B cell (primary cell): ENCODE measurements at regions not wholly inside any gene's neighbourhood (a gene's known extent, or its start where the extent isn't known, plus 50 kb on each side); places are given as distances from the start of the nearest gene placed in this dataset.

ENCODE experiments used
- ATAC-seq: fragments of 200-7000 bp; cut with Tn5 transposase; one replicate; pipeline ENCODE4 v1.10.0; 2021; ENCODE audit warnings: low read depth, mild to moderate bottlenecking, moderate number of reproducible peaks, moderate library complexity
- CTCF ChIA-PET: fragments of 350-600 bp; sonication (Branson Sonifier 250); formaldehyde crosslinking; loops from one replicate; lab custom pipeline; 2021; ENCODE audit warnings: antibody characterized with exemption, inconsistent platforms; lab: Charles Lee
- POLR2A ChIA-PET: fragments of 350-600 bp; sonication (Branson Sonifier 250); formaldehyde crosslinking; loops from one replicate; lab custom pipeline; 2021; ENCODE audit warnings: antibody characterized with exemption; lab: Charles Lee
- DNase-seq: peaks from one replicate; pipeline ENCODE4 v3.0.0; 2013
- H2AFZ ChIP-seq: 2 replicates; pipeline ENCODE4 v1.6.1; 2012; ENCODE audit warnings: mild to moderate bottlenecking, low read depth, low read length; ENCODE audit not compliant: insufficient read depth, poor library complexity, severe bottlenecking
- H3K27ac ChIP-seq, 2 donors: 1 replicate in 1 of 2; 2 replicates in 1 of 2; pipeline ENCODE4 v1.5.1; 2012 to 2013; ENCODE audit warnings: low read length in 2 of 2, mild to moderate bottlenecking in 2 of 2, moderate library complexity in 1 of 2
- H3K27me3 ChIP-seq, 4 experiments: fragments of 200-600 bp in 1 of 4; sonication (generic) in 1 of 4; replicated peaks in 1 of 4; 1 replicate in 2 of 4; 2 replicates in 2 of 4; pipeline versions ENCODE4 v1.6.1 to v1.7.0; 2013 to 2016; ENCODE audit warnings: low read length in 3 of 4, mild to moderate bottlenecking in 2 of 4, mixed read lengths in 1 of 4, moderate library complexity in 1 of 4; ENCODE audit not compliant: insufficient read depth in 4 of 4, control insufficient read depth in 3 of 4; ENCODE audit errors: control extremely low read depth in 1 of 4
- H3K36me3 ChIP-seq, 2 experiments: replicated peaks in 1 of 2; 1 replicate in 1 of 2; 2 replicates in 1 of 2; pipeline versions ENCODE4 v1.6.1 to v1.7.1; 2013; ENCODE audit warnings: low read length in 1 of 2; ENCODE audit not compliant: insufficient read depth in 2 of 2, control insufficient read depth in 1 of 2; ENCODE audit errors: control extremely low read depth in 1 of 2, extremely low read depth in 1 of 2
- H3K4me1 ChIP-seq, 2 donors: fragments of 200-600 bp in 1 of 2; sonication (generic) in 1 of 2; 1 replicate in 1 of 2; 2 replicates in 1 of 2; pipeline versions ENCODE4 v1.5.1 to v1.6.1; 2013 to 2017; ENCODE audit warnings: low read length in 2 of 2; ENCODE audit not compliant: control insufficient read depth in 2 of 2, insufficient read depth in 2 of 2
- H3K4me2 ChIP-seq: replicated peaks from 2 replicates; pipeline ENCODE3; 2012; ENCODE audit warnings: mild to moderate bottlenecking, low read depth, low read length; ENCODE audit not compliant: poor library complexity, severe bottlenecking
- H3K4me3 ChIP-seq, 5 experiments: fragments of 200-600 bp in 1 of 5; sonication (generic) in 1 of 5; 1 replicate in 3 of 5; 2 replicates in 2 of 5; pipeline versions ENCODE4 v1.5.1 to v1.7.0; 2011 to 2016; ENCODE audit warnings: low read length in 4 of 5, mild to moderate bottlenecking in 4 of 5, low read depth in 2 of 5, control low read depth in 1 of 5, moderate library complexity in 1 of 5; ENCODE audit not compliant: insufficient read depth in 1 of 5; ENCODE audit errors: control extremely low read depth in 1 of 5, extremely low read depth in 1 of 5
- H3K79me2 ChIP-seq: fragments of 200-600 bp; sonication (generic); one replicate; pipeline ENCODE4 v1.6.0; 2016; ENCODE audit warnings: low read length; ENCODE audit not compliant: control insufficient read depth, insufficient read depth
- H3K9ac ChIP-seq: fragments of 200-600 bp; sonication (generic); 2 replicates; pipeline ENCODE4 v1.6.1; 2017; ENCODE audit warnings: mild to moderate bottlenecking, low read length, moderate library complexity
- H3K9me3 ChIP-seq, 3 donors: one replicate each; pipeline versions ENCODE4 v1.6.1 to v1.7.1; 2013; ENCODE audit warnings: low read length in 2 of 3; ENCODE audit not compliant: control insufficient read depth in 2 of 3, insufficient read depth in 1 of 3; ENCODE audit errors: control extremely low read depth in 1 of 3
- H4K20me1 ChIP-seq: 2 replicates; pipeline ENCODE4 v1.6.0; 2012; ENCODE audit warnings: mild to moderate bottlenecking, low read length; ENCODE audit not compliant: insufficient read depth, control insufficient read depth, poor library complexity, severe bottlenecking
- H3K27ac Mint-ChIP-seq: one replicate; pipeline ENCODE4 v1.8.0; 2021; ENCODE audit warnings: mixed read lengths
- H3K27me3 Mint-ChIP-seq: one replicate; pipeline ENCODE4 v1.8.0; 2021; ENCODE audit warnings: mixed read lengths
- H3K4me1 Mint-ChIP-seq: one replicate; pipeline ENCODE4 v1.8.0; 2021; ENCODE audit warnings: mixed read lengths
- H3K4me3 Mint-ChIP-seq: one replicate; pipeline ENCODE4 v1.8.0; 2021; ENCODE audit warnings: mixed read lengths
- H3K9me3 Mint-ChIP-seq: one replicate; pipeline ENCODE4 v1.8.0; 2022; ENCODE audit warnings: mixed read lengths; ENCODE audit not compliant: insufficient read depth
- CTCF ChIP-seq: fragments of 200-600 bp; IDR thresholded peaks from one replicate; pipeline ENCODE4 v1.8.0; 2022; ENCODE audit warnings: antibody characterized with exemption, mild to moderate bottlenecking
- EZH2 ChIP-seq: IDR thresholded peaks from 2 replicates; pipeline ENCODE4 v1.6.1; 2012; ENCODE audit warnings: borderline replicate concordance, low read depth, mild to moderate bottlenecking, moderate library complexity, low read length; ENCODE audit not compliant: insufficient read depth, poor library complexity, severe bottlenecking
- WGBS: methylation state at CpG from one replicate; pipeline ENCODE4 v1.1.5; 2013; ENCODE audit warnings: missing lambda C conversion rate; ENCODE audit not compliant: insufficient coverage; 5-methylcytosine and 5-hydroxymethylcytosine counted together
- intact Hi-C: fragments of 100-400 bp; cut with micrococcal nuclease; formaldehyde crosslinking; loops from one replicate; pipeline ENCODE4 v1.10.0; 2022

DNA sequence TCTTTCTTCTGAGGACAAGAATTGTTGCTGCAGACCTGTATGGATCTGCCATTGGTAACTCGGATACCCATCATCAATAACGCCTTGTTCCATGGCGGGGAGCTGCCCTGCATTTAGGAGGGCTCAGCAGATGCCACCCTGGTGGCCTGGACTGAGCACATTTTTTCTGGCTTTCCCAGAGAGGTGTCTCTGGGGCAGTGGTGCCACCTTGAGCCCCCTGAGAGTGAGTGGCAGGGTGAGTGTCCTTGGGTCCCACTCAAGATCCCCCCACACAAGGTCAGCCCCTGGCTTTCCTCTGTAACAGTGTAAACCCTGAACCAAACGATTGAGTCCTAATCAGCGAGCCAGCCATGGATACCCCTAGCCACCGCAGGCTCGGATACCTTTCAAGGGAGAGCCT, 258.6 kb downstream of the GLRX3 start:
- H3K27me3 ChIP-seq = no peaks in the 10 kb centered on the region
- H3K9me3 ChIP-seq = peaks cover 0 to 56% (median 0%) of the 10 kb centered on the region in 3 donors
- ATAC-seq = no peak
- Mint-ChIP-seq H3K4me1 (no peaks in the 10 kb centered on the region), H3K9me3 (peaks cover 14% of the 10 kb centered on the region), H3K4me3 (no peak overlapping the region), H3K27ac (no peak overlapping the region), H3K27me3 (no peaks in the 10 kb centered on the region)
- H2AFZ ChIP-seq = no peak overlapping the region
- no peak overlapping the region for H3K4me3 ChIP-seq
- H3K9ac ChIP-seq = no peak overlapping the region
- H3K36me3 ChIP-seq = no peaks in the 10 kb centered on the region
- no peak for DNase-seq
- intact Hi-C loops = no loop called here
- ChIA-PET CTCF (no interaction called here), POLR2A (no interaction called here)
- TF ChIP-seq EZH2 = no peak
- TF ChIP-seq CTCF = no peak
- no peak overlapping the region for H3K4me2 ChIP-seq
- WGBS = 76% methylated on average over 6 of the region's 7 CpGs
- no peaks in the 10 kb centered on the region for H4K20me1 ChIP-seq
- H3K79me2 ChIP-seq = no peaks in the 10 kb centered on the region
- no peaks in the 10 kb centered on the region for H3K4me1 ChIP-seq
- H3K27ac ChIP-seq = no peak overlapping the region

DNA sequence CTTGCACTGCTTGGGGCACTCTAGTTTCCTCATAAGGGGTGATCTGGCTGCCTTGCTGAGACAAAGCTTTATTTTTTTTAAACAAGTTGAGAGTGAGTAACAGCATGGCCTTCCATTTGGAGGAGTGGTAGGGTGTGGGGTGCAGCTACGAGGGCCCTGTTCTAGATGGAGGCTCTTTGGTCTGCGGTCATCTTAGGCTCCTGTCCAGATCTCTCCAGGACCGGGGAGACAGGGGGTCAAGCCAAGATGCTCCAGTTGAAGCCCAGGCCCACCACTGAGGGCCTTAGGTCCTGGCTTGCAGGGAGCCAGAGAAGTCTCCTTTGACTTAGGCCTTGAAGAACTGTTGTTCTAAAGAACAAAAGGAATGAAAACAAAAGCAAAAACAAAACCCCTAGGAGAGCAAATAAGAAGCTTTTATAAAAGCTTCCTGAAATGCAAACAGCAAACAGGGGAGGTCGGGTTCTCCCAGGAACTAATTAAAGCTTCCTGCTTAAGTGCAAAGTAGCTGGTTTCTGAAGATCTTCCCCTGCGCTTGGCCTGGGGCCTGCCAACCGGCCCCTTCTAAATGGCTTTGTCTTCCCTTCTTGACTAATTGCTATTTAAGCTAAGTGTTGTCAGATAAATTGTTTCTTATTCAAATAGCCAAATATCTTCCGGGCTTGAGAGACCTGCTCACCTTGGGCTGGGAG, 259.2 kb downstream of the GLRX3 start:
- H3K27me3 Mint-ChIP-seq = no peaks in the 10 kb centered on the region
- intact Hi-C loops = no loop called here
- no peaks in the 10 kb centered on the region for H3K27me3 ChIP-seq
- no peak overlapping the region for H3K4me3 ChIP-seq
- WGBS = 64% methylated on average over 4 of the region's 7 CpGs
- H4K20me1 ChIP-seq = no peaks in the 10 kb centered on the region
- H3K4me1 ChIP-seq = no peaks in the 10 kb centered on the region
- no peak overlapping the region for H3K27ac ChIP-seq
- H3K79me2 ChIP-seq = no peaks in the 10 kb centered on the region
- peaks cover 14% of the 10 kb centered on the region for H3K9me3 Mint-ChIP-seq
- no peak overlapping the region for H3K4me3 Mint-ChIP-seq
- no peak overlapping the region for H3K27ac Mint-ChIP-seq
- H2AFZ ChIP-seq = no peak overlapping the region
- CTCF ChIA-PET = no interaction called here
- no peak for TF ChIP-seq EZH2
- no peak for TF ChIP-seq CTCF
- H3K9me3 ChIP-seq = peaks cover 0 to 56% (median 0%) of the 10 kb centered on the region in 3 donors
- no peaks in the 10 kb centered on the region for H3K4me1 Mint-ChIP-seq
- no peak for DNase-seq
- ATAC-seq = no peak
- no peak overlapping the region for H3K4me2 ChIP-seq
- POLR2A ChIA-PET = no interaction called here
- H3K36me3 ChIP-seq = no peaks in the 10 kb centered on the region
- no peak overlapping the region for H3K9ac ChIP-seq
